ENCODE measurements at regions not wholly inside any gene's neighbourhood (a gene's known extent, or its start where the extent isn't known, plus 50 kb on each side); places are given as distances from the start of the nearest gene placed in this dataset.

DNA sequence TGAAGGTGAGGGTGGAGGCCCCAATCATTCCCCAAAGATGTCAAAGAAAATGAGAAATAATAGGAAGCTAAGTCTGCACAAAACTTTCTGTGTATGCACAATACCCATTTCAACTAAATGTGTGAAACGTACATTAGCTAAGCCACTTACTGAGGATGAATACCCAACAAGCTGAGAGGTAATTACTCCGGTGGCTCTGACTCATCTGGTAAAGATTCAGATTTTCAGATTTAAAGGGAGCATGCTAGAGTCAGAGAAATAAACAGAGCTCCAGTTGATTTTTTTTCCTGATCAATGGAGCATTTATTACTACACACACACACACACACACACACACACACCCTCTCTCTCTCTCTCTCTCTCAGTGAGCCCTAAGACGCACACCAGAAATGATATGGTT, 194.8 kb upstream of the ARGLU1 start:
- ATAC-seq (no peak), DNase-seq (ENCODE audit: low read depth, low spot score) (no peak)
- Histone ChIP-seq H3K4me3 (replicated peaks in 1 of 2; ENCODE audit: low read depth in 1 of 2, low read length in 2 of 2) (no peak overlapping the region), H3K36me3 (ENCODE audit: control insufficient read depth in 1 of 2, insufficient read depth in 2 of 2, low read length in 2 of 2) (no peaks in the 10 kb centered on the region), H3K9me3 (ENCODE audit: control insufficient read depth in 1 of 2, insufficient read depth in 1 of 2, low read depth in 1 of 2, low read length in 2 of 2) (0 out of 4 replicates have a peak, but pooled peaks cover 0 to 3% of the 10 kb centered on the region in 2 experiments), H2AFZ (ENCODE audit: low read depth, low read length, poor library complexity, severe bottlenecking) (no peak overlapping the region), H4K20me1 (ENCODE audit: insufficient read depth) (no peaks in the 10 kb centered on the region), H3K4me1 (ENCODE audit: control insufficient read depth in 1 of 2, insufficient read depth in 2 of 2, low read length in 2 of 2) (no peaks in the 10 kb centered on the region), H3K79me2 (ENCODE audit: insufficient read depth, low read length) (no peaks in the 10 kb centered on the region), H3K27ac (ENCODE audit: low read depth, low read length) (no peak overlapping the region), H3K9ac (ENCODE audit: low read length) (no peak overlapping the region), H3K27me3 (ENCODE audit: insufficient read depth, low read length) (peaks cover 4% of the 10 kb centered on the region; the same call in 1 of the 2 replicates), H3K4me2 (ENCODE audit: low read length) (no peak overlapping the region), H3K9me2 (ENCODE audit: insufficient read depth) (no peaks in the 10 kb centered on the region)
- RAD21 ChIA-PET (ENCODE audit: low non-redundant PET in 1 of 2, low total read pairs in 2 of 2, uncharacterized antibody in 2 of 2, unreplicated experiment in 2 of 2), result no interaction called here
- no TSS peak for BruUV-seq (replicated peaks)
- intact Hi-C loops (cut with micrococcal nuclease), result no loop called here
- CTCF ChIA-PET, result no interaction called here
- POLR2A ChIA-PET, result no interaction called here
- TF ChIP-seq EGR1 (IDR thresholded peaks at IDR 0.05; ENCODE audit: low read depth) (no peak), SRF (IDR thresholded peaks at IDR 0.05; ENCODE audit: low read depth) (no peak), POLR2A (IDR thresholded peaks at IDR 0.05; ENCODE audit: borderline replicate concordance, extremely low read depth, insufficient read depth, insufficient read length) (no peak), YY1 (IDR thresholded peaks at IDR 0.05; ENCODE audit: extremely low read depth, insufficient replicate concordance, low read depth, low read length) (no peak), MAX (IDR thresholded peaks at IDR 0.05) (no peak), CTCF (IDR thresholded peaks at IDR 0.05 in 2 of 3, conservative IDR thresholded peaks at IDR 0.05 in 1 of 3; ENCODE audit: borderline replicate concordance in 1 of 3, insufficient read depth in 1 of 3, low read depth in 2 of 3, low read length in 2 of 3) (no peak), EZH2phosphoT487 (IDR thresholded peaks at IDR 0.05; ENCODE audit: borderline replicate concordance) (no peak), EZH2 (IDR thresholded peaks at IDR 0.05) (no peak), ZNF274 (IDR thresholded peaks at IDR 0.05; ENCODE audit: low read depth, low read length) (no peak), FOSL1 (IDR thresholded peaks at IDR 0.05; ENCODE audit: low read depth) (no peak), ZFX (IDR thresholded peaks at IDR 0.05) (no peak), CEBPB (IDR thresholded peaks at IDR 0.05; ENCODE audit: low read depth) (no peak), JUND (IDR thresholded peaks at IDR 0.05) (no peak), CBX3 (IDR thresholded peaks at IDR 0.05; ENCODE audit: low read depth) (no peak), SP1 (IDR thresholded peaks at IDR 0.05; ENCODE audit: low read depth) (no peak), ELF1 (IDR thresholded peaks at IDR 0.05; ENCODE audit: borderline replicate concordance, low read depth) (no peak)
- TF ChIP-seq, protein P1, sequence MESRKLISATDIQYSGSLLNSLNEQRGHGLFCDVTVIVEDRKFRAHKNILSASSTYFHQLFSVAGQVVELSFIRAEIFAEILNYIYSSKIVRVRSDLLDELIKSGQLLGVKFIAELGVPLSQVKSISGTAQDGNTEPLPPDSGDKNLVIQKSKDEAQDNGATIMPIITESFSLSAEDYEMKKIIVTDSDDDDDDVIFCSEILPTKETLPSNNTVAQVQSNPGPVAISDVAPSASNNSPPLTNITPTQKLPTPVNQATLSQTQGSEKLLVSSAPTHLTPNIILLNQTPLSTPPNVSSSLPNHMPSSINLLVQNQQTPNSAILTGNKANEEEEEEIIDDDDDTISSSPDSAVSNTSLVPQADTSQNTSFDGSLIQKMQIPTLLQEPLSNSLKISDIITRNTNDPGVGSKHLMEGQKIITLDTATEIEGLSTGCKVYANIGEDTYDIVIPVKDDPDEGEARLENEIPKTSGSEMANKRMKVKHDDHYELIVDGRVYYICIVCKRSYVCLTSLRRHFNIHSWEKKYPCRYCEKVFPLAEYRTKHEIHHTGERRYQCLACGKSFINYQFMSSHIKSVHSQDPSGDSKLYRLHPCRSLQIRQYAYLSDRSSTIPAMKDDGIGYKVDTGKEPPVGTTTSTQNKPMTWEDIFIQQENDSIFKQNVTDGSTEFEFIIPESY (IDR thresholded peaks at IDR 0.05; ENCODE audit: extremely low read depth, insufficient replicate concordance, low read length), result no peak
